HCT116 (cell line): ENCODE measurements at regions not wholly inside any gene's neighbourhood (a gene's known extent, or its start where the extent isn't known, plus 50 kb on each side); places are given as distances from the start of the nearest gene placed in this dataset.

Experiments
- ATAC-seq: fragments of 200-7000 bp; cut with Tn5 transposase; 2 replicates; pipeline ENCODE4 v1.9.1; 2020; ENCODE audit warnings: mild to moderate bottlenecking, moderate library complexity
- BruUV-seq: library from RNA; stranded (reverse); fragments of 400-500 nt; replicated peaks from 2 replicates; lab custom pipeline; 2021; lab: Mats Ljungman, UMichigan
- CTCF ChIA-PET: fragments of 300-600 bp; sonication (Branson Sonifier 250); formaldehyde crosslinking; loops from one replicate; lab custom pipeline; 2021; ENCODE audit warnings: antibody characterized with exemption; lab: Charles Lee
- POLR2A ChIA-PET: fragments of 300-600, 350-600 bp; sonication (Branson Sonifier 250); formaldehyde crosslinking; loops from one replicate; lab custom pipeline; 2021; ENCODE audit warnings: antibody characterized with exemption; lab: Charles Lee
- RAD21 ChIA-PET, 2 experiments: fragments of 300-600 bp; sonication (Branson Sonifier 250); formaldehyde crosslinking; loops; one replicate each; lab custom pipeline; 2023; ENCODE audit warnings: low total read pairs in 2 of 2; ENCODE audit not compliant: uncharacterized antibody in 2 of 2, unreplicated experiment in 2 of 2, low non-redundant PET in 1 of 2; lab: Charles Lee
- DNase-seq: peaks from one replicate; pipeline ENCODE4 v3.0.0-alpha.2; 2010; ENCODE audit warnings: low read depth, low spot score
- H2AFZ ChIP-seq: fragments of 200-600 bp; shearing (Covaris generic), sonication (generic); 2 replicates; pipeline ENCODE4 v1.6.1; 2017; ENCODE audit warnings: low read depth, mixed run types, mixed read lengths, antibody characterized with exemption, low read length; ENCODE audit not compliant: poor library complexity, severe bottlenecking
- H3K27ac ChIP-seq: 2 replicates; pipeline ENCODE4 v1.5.1; 2012; ENCODE audit warnings: low read depth, low read length
- H3K27me3 ChIP-seq: fragments of 200-600 bp; sonication (generic); 2 replicates; pipeline ENCODE4 v1.6.1; 2016; ENCODE audit warnings: mixed run types, low read length, mixed read lengths; ENCODE audit not compliant: insufficient read depth
- H3K36me3 ChIP-seq, 2 experiments: fragments of 200-500 bp in 1 of 2; fragments of 200-600 bp in 1 of 2; sonication (Bioruptor generic) in 1 of 2; sonication (generic) in 1 of 2; 2 replicates each; pipeline versions ENCODE4 v1.5.1 to v1.6.1; 2014 to 2016; ENCODE audit warnings: low read length in 2 of 2, inconsistent platforms in 1 of 2, mixed read lengths in 1 of 2, mixed run types in 1 of 2; ENCODE audit not compliant: insufficient read depth in 2 of 2, control insufficient read depth in 1 of 2
- H3K4me1 ChIP-seq, 2 experiments: fragments of 200-600 bp in 1 of 2; sonication (generic) in 1 of 2; 2 replicates each; pipeline versions ENCODE4 v1.5.1 to v1.6.1; 2012 to 2017; ENCODE audit warnings: low read length in 2 of 2, inconsistent platforms in 1 of 2, mild to moderate bottlenecking in 1 of 2, mixed read lengths in 1 of 2, mixed run types in 1 of 2, moderate library complexity in 1 of 2; ENCODE audit not compliant: insufficient read depth in 2 of 2, control insufficient read depth in 1 of 2
- H3K4me2 ChIP-seq: fragments of 200-600 bp; sonication (generic); 2 replicates; pipeline ENCODE4 v1.6.1; 2017; ENCODE audit warnings: mixed run types, low read length, mixed read lengths
- H3K4me3 ChIP-seq, 2 experiments: fragments of 200-600 bp in 1 of 2; sonication (generic) in 1 of 2; replicated peaks in 1 of 2; 2 replicates each; pipeline ENCODE4 v1.5.1; 2011 to 2016; ENCODE audit warnings: low read length in 2 of 2, control low read depth in 1 of 2, low read depth in 1 of 2, mild to moderate bottlenecking in 1 of 2, mixed read lengths in 1 of 2, mixed run types in 1 of 2
- H3K79me2 ChIP-seq: fragments of 200-600 bp; sonication (generic); 2 replicates; pipeline ENCODE4 v1.6.1; 2017; ENCODE audit warnings: mild to moderate bottlenecking, mixed run types, low read length, moderate library complexity, mixed read lengths; ENCODE audit not compliant: insufficient read depth
- H3K9ac ChIP-seq: fragments of 200-600 bp; sonication (generic); 2 replicates; pipeline ENCODE4 v1.6.1; 2016; ENCODE audit warnings: low read length, mixed read lengths
- H3K9me2 ChIP-seq: fragments of 200-600 bp; sonication (generic), shearing (Covaris generic); 2 replicates; pipeline ENCODE4 v1.6.1; 2017; ENCODE audit warnings: mixed run types, mild to moderate bottlenecking, moderate library complexity; ENCODE audit not compliant: insufficient read depth
- H3K9me3 ChIP-seq, 2 experiments: fragments of 200-500 bp in 1 of 2; fragments of 200-600 bp in 1 of 2; sonication (Bioruptor generic) in 1 of 2; sonication (generic) in 1 of 2; 2 replicates each; pipeline ENCODE4 v1.6.1; 2014 to 2017; ENCODE audit warnings: low read length in 2 of 2, mixed read lengths in 2 of 2, inconsistent platforms in 1 of 2, low read depth in 1 of 2, mild to moderate bottlenecking in 1 of 2, mixed run types in 1 of 2, moderate library complexity in 1 of 2; ENCODE audit not compliant: control insufficient read depth in 1 of 2, insufficient read depth in 1 of 2
- H4K20me1 ChIP-seq: fragments of 200-600 bp; sonication (generic), shearing (Covaris generic); 2 replicates; pipeline ENCODE4 v1.6.1; 2017; ENCODE audit warnings: mixed run types, mild to moderate bottlenecking, moderate library complexity; ENCODE audit not compliant: insufficient read depth
- CBX3 ChIP-seq: IDR thresholded peaks from 2 replicates; pipeline ENCODE4 v1.6.1; 2012; ENCODE audit warnings: low read depth
- CEBPB ChIP-seq: IDR thresholded peaks from 2 replicates; pipeline ENCODE4 v1.6.1; 2012; ENCODE audit warnings: low read depth
- EGR1 ChIP-seq: IDR thresholded peaks from 2 replicates; pipeline ENCODE4 v1.6.1; 2012; ENCODE audit warnings: low read depth
- ELF1 ChIP-seq: IDR thresholded peaks from 2 replicates; pipeline ENCODE4 v1.6.1; 2012; ENCODE audit warnings: low read depth, borderline replicate concordance
- FOSL1 ChIP-seq: IDR thresholded peaks from 2 replicates; pipeline ENCODE4 v1.6.1; 2012; ENCODE audit warnings: low read depth
- JUND ChIP-seq: IDR thresholded peaks from 2 replicates; pipeline ENCODE4 v1.6.1; 2012
- MAX ChIP-seq: IDR thresholded peaks from 2 replicates; pipeline ENCODE4 v1.6.1; 2012
- POLR2A ChIP-seq: IDR thresholded peaks from 2 replicates; pipeline ENCODE4 v1.7.0; 2011; ENCODE audit warnings: borderline replicate concordance; ENCODE audit not compliant: insufficient read depth, insufficient read length; ENCODE audit errors: extremely low read depth
- POLR2AphosphoS5 ChIP-seq: IDR thresholded peaks from 2 replicates; pipeline ENCODE4 v1.6.1; 2011; ENCODE audit warnings: mild to moderate bottlenecking, low read depth, low read length, moderate library complexity
- RAD21 ChIP-seq: IDR thresholded peaks from 2 replicates; pipeline ENCODE4 v1.6.1; 2012; ENCODE audit warnings: low read depth, mild to moderate bottlenecking
- REST ChIP-seq: IDR thresholded peaks from 2 replicates; pipeline ENCODE4 v1.6.1; 2012; ENCODE audit warnings: low read depth
- SIN3A ChIP-seq: IDR thresholded peaks from 2 replicates; pipeline ENCODE4 v1.6.1; 2012; ENCODE audit warnings: low read depth
- SP1 ChIP-seq: IDR thresholded peaks from 2 replicates; pipeline ENCODE4 v1.6.1; 2012; ENCODE audit warnings: low read depth
- SRF ChIP-seq: IDR thresholded peaks from 2 replicates; pipeline ENCODE4 v1.6.1; 2012; ENCODE audit warnings: low read depth
- TCF7L2 ChIP-seq: IDR thresholded peaks from 2 replicates; pipeline ENCODE4 v1.7.0; 2011; ENCODE audit warnings: borderline replicate concordance, inconsistent platforms; ENCODE audit not compliant: insufficient read depth, insufficient read length; ENCODE audit errors: extremely low read depth
- YY1 ChIP-seq: IDR thresholded peaks from 2 replicates; pipeline ENCODE4 v1.6.1; 2011; ENCODE audit warnings: low read length, low read depth, moderate library complexity, mild to moderate bottlenecking; ENCODE audit not compliant: insufficient replicate concordance; ENCODE audit errors: extremely low read depth
- ZFX ChIP-seq: fragments of 450-650 bp; IDR thresholded peaks from 2 replicates; pipeline ENCODE4 v1.6.1; 2017
- ZNF274 ChIP-seq: fragments of 200-500 bp; sonication (Bioruptor generic); IDR thresholded peaks from 2 replicates; pipeline ENCODE4 v1.6.1; 2014; ENCODE audit warnings: mild to moderate bottlenecking, low read depth, low read length, inconsistent platforms
- intact Hi-C: fragments of 100-400 bp; cut with micrococcal nuclease; formaldehyde crosslinking; loops from 2 replicates; pipeline ENCODE4 v1.10.0; 2022

- intact Hi-C loops = no loop called here
- H3K4me3 ChIP-seq = no peak overlapping the region
- H2AFZ ChIP-seq = no peak overlapping the region
- no peaks in the 10 kb centered on the region for H3K36me3 ChIP-seq
- no peak for TF ChIP-seq YY1
- TF ChIP-seq ZNF274 = no peak
- TF ChIP-seq EGR1 = no peak
- TF ChIP-seq TCF7L2 = no peak
- no peak for TF ChIP-seq RAD21
- H3K27ac ChIP-seq = no peak overlapping the region
- H3K9me2 ChIP-seq = no peaks in the 10 kb centered on the region
- no peaks in the 10 kb centered on the region for H3K79me2 ChIP-seq
- H3K9me3 ChIP-seq = peaks cover 12 to 25% of the 10 kb centered on the region in 2 experiments; a peak in 2 of 4 replicates
- ATAC-seq (no peak), DNase-seq (no peak)
- H3K27me3 ChIP-seq = no peaks in the 10 kb centered on the region
- BruUV-seq = no TSS peak
- H3K9ac ChIP-seq = no peak overlapping the region
- H4K20me1 ChIP-seq = no peaks in the 10 kb centered on the region
- no peak overlapping the region for H3K4me2 ChIP-seq
- ChIA-PET CTCF (no interaction called here), POLR2A (no interaction called here), RAD21 (no interaction called here)
- no peaks in the 10 kb centered on the region for H3K4me1 ChIP-seq
Observed at GRCh38 chr16:64864232-64864809, 257.5 kb downstream of the CDH11 start.

GRCh38 chr16:64858076-64858475 is 263.8 kb downstream of the CDH11 start:
- H3K9me2 ChIP-seq = no peaks in the 10 kb centered on the region
- POLR2A ChIA-PET = no interaction called here
- TF ChIP-seq SP1 (no peak), RAD21 (no peak), POLR2AphosphoS5 (no peak), CBX3 (no peak), MAX (no peak), FOSL1 (no peak), ZFX (no peak), ELF1 (no peak), SRF (no peak), TCF7L2 (no peak), ZNF274 (no peak), SIN3A (no peak), CEBPB (no peak), EGR1 (no peak), JUND (no peak), REST (no peak), POLR2A (no peak)

More at GRCh38 chr16:64858076-64858475, 263.8 kb downstream of the CDH11 start:
- ChIA-PET CTCF (no interaction called here), RAD21 (no interaction called here)
- Histone ChIP-seq H3K27ac (no peak overlapping the region), H2AFZ (no peak overlapping the region), H3K9me3 (peaks cover 0 to 19% of the 10 kb centered on the region in 2 experiments; a peak in 2 of 4 replicates), H3K36me3 (no peaks in the 10 kb centered on the region), H3K79me2 (no peaks in the 10 kb centered on the region), H3K4me2 (no peak overlapping the region), H3K27me3 (no peaks in the 10 kb centered on the region), H3K4me1 (no peaks in the 10 kb centered on the region), H3K9ac (no peak overlapping the region), H4K20me1 (no peaks in the 10 kb centered on the region), H3K4me3 (no peak overlapping the region)
- BruUV-seq = no TSS peak
- no peak for DNase-seq
- intact Hi-C loops = no loop called here
- ATAC-seq = no peak
